ENCODE measurements at regions not wholly inside any gene's neighbourhood (a gene's known extent, or its start where the extent isn't known, plus 50 kb on each side); places are given as distances from the start of the nearest gene placed in this dataset.
"Not testable (repeated sequence)": the region's sequence is repeated elsewhere in the genome, so short reads cannot be mapped to it uniquely, and the experiment has no call there.

- no peak for DNase-seq (ENCODE audit: low read depth)
Measured at GRCh38 chr9:31824860-31825259, 559.6 kb upstream of the ACO1 start.

GRCh38 chr9:31837211-31837610 lies 547.2 kb upstream of the ACO1 start:
- DNase-seq (ENCODE audit: low read depth) = no peak

- DNase-seq (ENCODE audit: low read depth) = peak; percentile 27
Measured at GRCh38 chr9:31839273-31839672, 545.2 kb upstream of the ACO1 start.

GRCh38 chr9:31840702-31841101 lies 543.7 kb upstream of the ACO1 start:
- DNase-seq (ENCODE audit: low read depth) = no peak

- peak; percentile 8 for DNase-seq (ENCODE audit: low read depth)
Measured at GRCh38 chr9:31847963-31848362, 536.5 kb upstream of the ACO1 start.

GRCh38 chr9:31848505-31849285 lies 535.7 kb upstream of the ACO1 start:
- no peak for DNase-seq (ENCODE audit: low read depth)

GRCh38 chr9:31854187-31854586 lies 530.3 kb upstream of the ACO1 start:
- DNase-seq (ENCODE audit: low read depth) = no peak

GRCh38 chr9:31868830-31869229 lies 515.6 kb upstream of the ACO1 start:
- no peak for DNase-seq (ENCODE audit: low read depth)

- no peak for DNase-seq (ENCODE audit: low read depth)
Measured at GRCh38 chr9:31870276-31870675, 514.2 kb upstream of the ACO1 start.

GRCh38 chr9:31873722-31874121 lies 510.7 kb upstream of the ACO1 start:
- no peak for DNase-seq (ENCODE audit: low read depth)

- DNase-seq (ENCODE audit: low read depth) = no peak
Measured at GRCh38 chr9:31894008-31894407, 490.4 kb upstream of the ACO1 start.

- DNase-seq (ENCODE audit: low read depth) = peak; percentile 52
Measured at GRCh38 chr9:31908158-31908890, 476.1 kb upstream of the ACO1 start.

GRCh38 chr9:31908891-31909480 lies 475.5 kb upstream of the ACO1 start:
- DNase-seq (ENCODE audit: low read depth) = peak; percentile 5

- no peak for DNase-seq (ENCODE audit: low read depth)
Measured at GRCh38 chr9:31912636-31913035, 471.8 kb upstream of the ACO1 start.

GRCh38 chr9:31916591-31917241 lies 467.7 kb upstream of the ACO1 start:
- DNase-seq (ENCODE audit: low read depth) = no peak

- not testable (repeated sequence) for DNase-seq (ENCODE audit: low read depth)
Measured at GRCh38 chr9:31937737-31938136, 446.7 kb upstream of the ACO1 start.

GRCh38 chr9:31950756-31951155 lies 433.7 kb upstream of the ACO1 start:
- no peak for DNase-seq (ENCODE audit: low read depth)

- no peak for DNase-seq (ENCODE audit: low read depth)
Measured at GRCh38 chr9:31958572-31958971, 425.9 kb upstream of the ACO1 start.

GRCh38 chr9:31969552-31969951 lies 414.9 kb upstream of the ACO1 start:
- DNase-seq (ENCODE audit: low read depth) = no peak

- no peak for DNase-seq (ENCODE audit: low read depth)
Measured at GRCh38 chr9:31983895-31984294, 400.5 kb upstream of the ACO1 start.

GRCh38 chr9:31996331-31996730 lies 388.1 kb upstream of the ACO1 start:
- peak; percentile 1 for DNase-seq (ENCODE audit: low read depth)

- no peak for DNase-seq (ENCODE audit: low read depth)
Measured at GRCh38 chr9:32004431-32005076, 379.9 kb upstream of the ACO1 start.
